ENCODE measurements at regions not wholly inside any gene's neighbourhood (a gene's known extent, or its start where the extent isn't known, plus 50 kb on each side); places are given as distances from the start of the nearest gene placed in this dataset.

DNA sequence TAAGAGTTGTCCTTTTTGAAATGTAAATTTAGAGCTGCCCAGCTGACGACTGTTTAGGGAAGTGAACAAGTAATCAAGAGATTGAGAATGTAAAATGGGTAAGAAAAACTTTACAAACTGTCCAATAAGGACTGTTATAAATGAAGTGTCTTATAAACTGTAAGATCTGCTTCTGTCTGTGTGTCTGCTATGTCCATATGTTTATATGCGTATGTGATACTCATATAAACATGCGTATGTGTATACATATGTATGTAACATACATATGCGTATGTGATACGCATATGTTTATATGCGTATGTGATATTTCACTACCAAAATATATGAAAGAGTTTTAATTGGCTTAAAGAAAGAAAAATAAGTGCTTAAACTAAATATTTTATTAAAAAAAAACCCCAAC, 416.0 kb upstream of the GALNTL6 start:
- ChIA-PET POLR2A (ENCODE audit: partially characterized antibody) (no interaction called here), CTCF (ENCODE audit: partially characterized antibody) (no interaction called here)
- WGBS, 2 experiments (ENCODE audit: extremely low coverage in 1 of 2, insufficient coverage in 1 of 2, insufficient read length in 1 of 2, insufficient replicate concordance in 2 of 2, low coverage in 1 of 2, low lambda C conversion rate in 2 of 2, missing lambda C conversion rate in 1 of 2): 93% methylated on average over 6 of the region's 6 CpGs; no CpG with 5 or more reads in 1 of the 2 experiments
- Histone ChIP-seq H3K23me2 (ENCODE audit: low read depth, low read length) (no peaks in the 10 kb centered on the region), H3K79me2 (ENCODE audit: control insufficient read depth in 1 of 2, insufficient read depth in 2 of 2, low read length in 2 of 2) (no peaks in the 10 kb centered on the region), H4K8ac (ENCODE audit: extremely low read depth, insufficient read depth, low read length) (no peak overlapping the region), H3K4me3 (ENCODE audit: extremely low read depth in 1 of 4, insufficient read depth in 2 of 4, low read depth in 3 of 4, low read length in 4 of 4) (no peak overlapping the region), H2BK5ac (ENCODE audit: low read depth, low read length) (no peak overlapping the region), H3K27ac (ENCODE audit: low read depth, low read length) (no peak overlapping the region), H2AFZ (ENCODE audit: low read length) (no peak overlapping the region), H2BK120ac (replicated peaks; ENCODE audit: low read depth, low read length) (no peak overlapping the region), H3K4ac (replicated peaks; ENCODE audit: insufficient read length, low read depth, low read length) (no peak overlapping the region), H4K91ac (replicated peaks; ENCODE audit: insufficient read length, low read length) (no peak overlapping the region), H3K4me1 (replicated peaks in 1 of 4; ENCODE audit: control insufficient read depth in 3 of 4, insufficient read depth in 4 of 4, low read length in 3 of 4) (peaks cover 0 to 3% (median 0%) of the 10 kb centered on the region in 4 experiments; a peak in 1 of 7 replicates), H3K4me2 (ENCODE audit: insufficient read depth in 1 of 2, low read depth in 2 of 2, low read length in 2 of 2) (no peak overlapping the region), H4K20me1 (replicated peaks in 1 of 2; ENCODE audit: control insufficient read depth in 1 of 2, insufficient read depth in 2 of 2, low read length in 2 of 2) (no peaks in the 10 kb centered on the region), H3K9me3 (ENCODE audit: insufficient read depth in 2 of 2, low read depth in 1 of 2, low read length in 1 of 2) (peaks cover 10 to 11% of the 10 kb centered on the region in 2 experiments), H3K9ac (replicated peaks in 1 of 4; ENCODE audit: extremely low read depth in 1 of 4, low read depth in 3 of 4, low read length in 3 of 4) (no peak overlapping the region), H3K18ac (ENCODE audit: extremely low read depth, low read length) (no peak overlapping the region), H4K5ac (ENCODE audit: insufficient read length, low read depth, low read length) (no peak overlapping the region), H3K56ac (replicated peaks; ENCODE audit: insufficient read length, low read depth, low read length) (no peak overlapping the region), H3K36me3 (ENCODE audit: control insufficient read depth in 2 of 4, insufficient read depth in 4 of 4, low read length in 3 of 4) (no peaks in the 10 kb centered on the region; a peak in 1 of 8 replicates), H3K79me1 (ENCODE audit: low read depth, low read length) (no peaks in the 10 kb centered on the region), H3K14ac (ENCODE audit: insufficient read length) (no peak overlapping the region), H2BK15ac (ENCODE audit: low read length) (no peak overlapping the region), H2AK5ac (ENCODE audit: low read depth, low read length) (no peak overlapping the region), H3K23ac (ENCODE audit: insufficient read length) (no peak overlapping the region), H2BK12ac (ENCODE audit: low read depth, low read length) (no peak overlapping the region), H3K27me3 (replicated peaks in 1 of 4; ENCODE audit: control insufficient read depth in 3 of 4, extremely low read depth in 1 of 4, insufficient read depth in 3 of 4, low read length in 3 of 4) (no peaks in the 10 kb centered on the region), H2BK20ac (ENCODE audit: low read length) (no peak overlapping the region)
- TF ChIP-seq CBX5 (IDR thresholded peaks at IDR 0.05; ENCODE audit: low read depth, low read length) (no peak), RNF2 (IDR thresholded peaks at IDR 0.05; ENCODE audit: borderline replicate concordance, low read depth, low read length, missing control alignments, poor library complexity, severe bottlenecking) (no peak), CHD1 (IDR thresholded peaks at IDR 0.05; ENCODE audit: low read depth, low read length) (no peak), PHF8 (conservative IDR thresholded peaks at IDR 0.05; ENCODE audit: low read depth, low read length) (no peak), RFX5 (IDR thresholded peaks at IDR 0.05; ENCODE audit: borderline replicate concordance, low read depth, low read length) (no peak), HDAC6 (IDR thresholded peaks at IDR 0.05; ENCODE audit: low read depth, low read length) (no peak), RBBP5 (IDR thresholded peaks at IDR 0.05; ENCODE audit: borderline replicate concordance, low read depth, low read length) (no peak), SIN3A (conservative IDR thresholded peaks at IDR 0.05 in 1 of 2, IDR thresholded peaks at IDR 0.05 in 1 of 2; ENCODE audit: low read depth in 1 of 2, low read length in 2 of 2) (no peak), GABPA (IDR thresholded peaks at IDR 0.05; ENCODE audit: borderline replicate concordance, insufficient read depth, low read length) (no peak)
- no peak for DNase-seq (ENCODE audit: low read depth in 1 of 2, low spot score in 2 of 2)
- FAIRE-seq: no peak
